ENCODE measurements at regions not wholly inside any gene's neighbourhood (a gene's known extent, or its start where the extent isn't known, plus 50 kb on each side); places are given as distances from the start of the nearest gene placed in this dataset.

- H3K4me3 ChIP-seq (replicated peaks; ENCODE audit: low read depth, low read length) = no peak overlapping the region
- no peak for DNase-seq (ENCODE audit: low read depth)
- no peak for TF ChIP-seq CTCF (IDR thresholded peaks at IDR 0.05; ENCODE audit: low read length, missing control alignments)
These were observed 236.8 kb upstream of the NCAM1 start for GRCh38 chr11:112724496-112724790.

- no peak overlapping the region for H3K4me3 ChIP-seq (replicated peaks; ENCODE audit: low read depth, low read length)
- TF ChIP-seq CTCF (IDR thresholded peaks at IDR 0.05; ENCODE audit: low read length, missing control alignments) = no peak
- no peak for DNase-seq (ENCODE audit: low read depth)
These were observed 235.6 kb upstream of the NCAM1 start for GRCh38 chr11:112725636-112726035.

GRCh38 chr11:112727341-112727841 is 233.8 kb upstream of the NCAM1 start:
- TF ChIP-seq CTCF (IDR thresholded peaks at IDR 0.05; ENCODE audit: low read length, missing control alignments) = no peak

GRCh38 chr11:112728288-112728687 is 232.9 kb upstream of the NCAM1 start:
- H3K4me3 ChIP-seq (replicated peaks; ENCODE audit: low read depth, low read length) = no peak overlapping the region
- no peak for TF ChIP-seq CTCF (IDR thresholded peaks at IDR 0.05; ENCODE audit: low read length, missing control alignments)
- DNase-seq (ENCODE audit: low read depth) = no peak

More at GRCh38 chr11:112727341-112727841, 233.8 kb upstream of the NCAM1 start:
- no peak for DNase-seq (ENCODE audit: low read depth)
- H3K4me3 ChIP-seq (replicated peaks; ENCODE audit: low read depth, low read length) = no peak overlapping the region

- H3K4me3 ChIP-seq (replicated peaks; ENCODE audit: low read depth, low read length) = no peak overlapping the region
- no peak for DNase-seq (ENCODE audit: low read depth)
- no peak for TF ChIP-seq CTCF (IDR thresholded peaks at IDR 0.05; ENCODE audit: low read length, missing control alignments)
These were observed 232.5 kb upstream of the NCAM1 start for GRCh38 chr11:112728716-112729115.

- no peak overlapping the region for H3K4me3 ChIP-seq (replicated peaks; ENCODE audit: low read depth, low read length)
- no peak for DNase-seq (ENCODE audit: low read depth)
- TF ChIP-seq CTCF (IDR thresholded peaks at IDR 0.05; ENCODE audit: low read length, missing control alignments) = no peak
These were observed 230.6 kb upstream of the NCAM1 start for GRCh38 chr11:112730591-112730990.

GRCh38 chr11:112731538-112731937 is 229.7 kb upstream of the NCAM1 start:
- H3K4me3 ChIP-seq (replicated peaks; ENCODE audit: low read depth, low read length) = no peak overlapping the region
- DNase-seq (ENCODE audit: low read depth) = no peak
- no peak for TF ChIP-seq CTCF (IDR thresholded peaks at IDR 0.05; ENCODE audit: low read length, missing control alignments)
